ENCODE measurements at regions not wholly inside any gene's neighbourhood (a gene's known extent, or its start where the extent isn't known, plus 50 kb on each side); places are given as distances from the start of the nearest gene placed in this dataset.

- no peak for DNase-seq
These were observed 583.6 kb upstream of the CDH5 start for GRCh38 chr16:65782611-65783600.

GRCh38 chr16:65781855-65782254, 584.6 kb upstream of the CDH5 start:
- no peak for DNase-seq

GRCh38 chr16:65781363-65781762, 585.1 kb upstream of the CDH5 start:
- DNase-seq, result no peak

- DNase-seq, result no peak
These were observed 587.3 kb upstream of the CDH5 start for GRCh38 chr16:65779201-65779600.

GRCh38 chr16:65776639-65777183, 589.8 kb upstream of the CDH5 start:
- no peak for DNase-seq

GRCh38 chr16:65775829-65776228, 590.7 kb upstream of the CDH5 start:
- no peak for DNase-seq

- no peak for DNase-seq
These were observed 592.1 kb upstream of the CDH5 start for GRCh38 chr16:65774350-65774749.

GRCh38 chr16:65773301-65773874, 593.1 kb upstream of the CDH5 start:
- peak in 1 of 2 experiments; percentile 57 for DNase-seq

GRCh38 chr16:65772134-65772732, 594.3 kb upstream of the CDH5 start:
- DNase-seq, result no peak

GRCh38 chr16:65771707-65772106, 594.8 kb upstream of the CDH5 start:
- DNase-seq, result no peak

- DNase-seq, result no peak
These were observed 595.7 kb upstream of the CDH5 start for GRCh38 chr16:65770752-65771151.

- DNase-seq, result no peak
These were observed 596.6 kb upstream of the CDH5 start for GRCh38 chr16:65769776-65770438.

GRCh38 chr16:65769055-65769465, 597.4 kb upstream of the CDH5 start:
- DNase-seq, result no peak

GRCh38 chr16:65767125-65767524, 599.4 kb upstream of the CDH5 start:
- DNase-seq, result peak; percentile 53 to 77

- DNase-seq, result no peak
These were observed 602.7 kb upstream of the CDH5 start for GRCh38 chr16:65763640-65764305.

- DNase-seq, result no peak
These were observed 605.6 kb upstream of the CDH5 start for GRCh38 chr16:65760874-65761273.

- DNase-seq, result no peak
These were observed 607.9 kb upstream of the CDH5 start for GRCh38 chr16:65758620-65759019.

GRCh38 chr16:65757064-65757463, 609.4 kb upstream of the CDH5 start:
- DNase-seq, result no peak

- DNase-seq, result no peak
These were observed 610.3 kb upstream of the CDH5 start for GRCh38 chr16:65756163-65756562.

GRCh38 chr16:65754820-65755691, 611.4 kb upstream of the CDH5 start:
- DNase-seq, result no peak

GRCh38 chr16:65752522-65752844, 614.0 kb upstream of the CDH5 start:
- DNase-seq, result no peak

Measured in NCI-H524 (cell line).